ENCODE measurements at regions not wholly inside any gene's neighbourhood (a gene's known extent, or its start where the extent isn't known, plus 50 kb on each side); places are given as distances from the start of the nearest gene placed in this dataset.

GRCh38 chr4:41799126-41799525 lies 50.6 kb upstream of the PHOX2B start:
- Histone ChIP-seq H3K36me3 (ENCODE audit: control insufficient read depth in 2 of 2, extremely low read depth in 1 of 2, insufficient read depth in 2 of 2, low read length in 2 of 2) (no peaks in the 10 kb centered on the region), H3K4me3 (replicated peaks in 1 of 3; ENCODE audit: insufficient read depth in 1 of 3, low read depth in 1 of 3, low read length in 3 of 3) (no peak overlapping the region), H3K9me1 (replicated peaks; ENCODE audit: control insufficient read depth, extremely low read depth, insufficient read depth, low read length) (no peaks in the 10 kb centered on the region), H2AFZ (ENCODE audit: low read depth, low read length) (no peak overlapping the region), H3K79me2 (ENCODE audit: control insufficient read depth, insufficient read depth, low read length) (no peaks in the 10 kb centered on the region), H3K9me3 (replicated peaks; ENCODE audit: control insufficient read depth, insufficient read depth, low read length) (no peaks in the 10 kb centered on the region), H4K20me1 (replicated peaks; ENCODE audit: control insufficient read depth, extremely low read depth, insufficient read depth, low read length) (no peaks in the 10 kb centered on the region), H3K27me3 (ENCODE audit: control insufficient read depth in 2 of 2, insufficient read depth in 2 of 2, low read length in 2 of 2) (peaks cover 13 to 17% of the 10 kb centered on the region in 2 experiments), H3K27ac (ENCODE audit: insufficient read depth, low read depth, low read length) (no peak overlapping the region), H3K4me1 (ENCODE audit: control insufficient read depth, extremely low read depth, insufficient read depth, low read length) (no peaks in the 10 kb centered on the region), H3K9ac (replicated peaks; ENCODE audit: extremely low read depth, insufficient read depth, low read length) (no peak overlapping the region), H3K4me2 (ENCODE audit: insufficient read depth, low read length) (no peak overlapping the region)
- ChIA-PET CTCF (no interaction called here), POLR2A (no interaction called here)
- FAIRE-seq = no peak
- intact Hi-C loops (cut with micrococcal nuclease) (no loop called here), dilution Hi-C loops (cut with MboI; ENCODE audit: extremely low pct_ligation_motif_present, low sequenced_read_pairs) (no loop called here)
- no TSS peak for BruUV-seq (replicated peaks)
- DNase-seq (ENCODE audit: low read depth, low spot score) = no peak
- no peak for TF ChIP-seq JUN (IDR thresholded peaks at IDR 0.05; ENCODE audit: borderline replicate concordance, insufficient read depth, insufficient read length, low read depth)
- TF ChIP-seq, protein P1, sequence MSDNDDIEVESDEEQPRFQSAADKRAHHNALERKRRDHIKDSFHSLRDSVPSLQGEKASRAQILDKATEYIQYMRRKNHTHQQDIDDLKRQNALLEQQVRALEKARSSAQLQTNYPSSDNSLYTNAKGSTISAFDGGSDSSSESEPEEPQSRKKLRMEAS (IDR thresholded peaks at IDR 0.05; ENCODE audit: insufficient read depth, insufficient read length) = no peak
- TF ChIP-seq POLR2AphosphoS5 (IDR thresholded peaks at IDR 0.05; ENCODE audit: insufficient read depth, low read depth, low read length) = no peak
- no peak for TF ChIP-seq MYC (IDR thresholded peaks at IDR 0.05; ENCODE audit: low read depth, low read length)
- no peak for TF ChIP-seq POLR2A (IDR thresholded peaks at IDR 0.05; ENCODE audit: low read depth, low read length)
- TF ChIP-seq GATA2 (IDR thresholded peaks at IDR 0.05; ENCODE audit: insufficient read depth, insufficient read length, low read depth, low read length) = no peak
- TF ChIP-seq CTCF (IDR thresholded peaks at IDR 0.05; ENCODE audit: extremely low read depth in 1 of 2, insufficient read depth in 1 of 2, low read depth in 1 of 2, low read length in 2 of 2) = no peak
- no peak for TF ChIP-seq EZH2 (IDR thresholded peaks at IDR 0.05; ENCODE audit: borderline replicate concordance, low read depth, low read length, severe bottlenecking)
- TF ChIP-seq FOS (IDR thresholded peaks at IDR 0.05; ENCODE audit: borderline replicate concordance, insufficient read depth, low read length) = no peak
